ENCODE measurements at regions not wholly inside any gene's neighbourhood (a gene's known extent, or its start where the extent isn't known, plus 50 kb on each side); places are given as distances from the start of the nearest gene placed in this dataset.
"Not testable (repeated sequence)": the region's sequence is repeated elsewhere in the genome, so short reads cannot be mapped to it uniquely, and the experiment has no call there.

DNA sequence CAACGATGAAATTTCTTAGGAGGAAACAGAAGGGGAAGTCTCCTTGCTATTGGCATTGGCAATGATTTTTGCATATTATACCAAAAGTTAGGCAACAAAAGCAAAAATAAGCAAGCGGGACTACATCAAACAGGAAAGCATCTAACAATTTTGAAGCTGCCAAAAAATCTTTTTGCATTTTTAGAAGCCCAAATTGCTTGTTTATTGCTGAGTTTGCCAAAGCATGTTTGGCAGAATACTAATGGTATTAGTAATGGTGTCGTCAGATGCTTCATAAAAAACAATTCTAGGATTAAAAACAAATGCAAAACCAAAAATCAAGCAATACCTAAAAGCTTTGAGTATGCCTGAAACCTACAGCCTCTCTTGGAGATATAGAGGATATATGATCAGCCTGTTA, 80.0 kb downstream of the GALR1 start:
- DNase-seq (ENCODE audit: low read depth) = no peak

DNA sequence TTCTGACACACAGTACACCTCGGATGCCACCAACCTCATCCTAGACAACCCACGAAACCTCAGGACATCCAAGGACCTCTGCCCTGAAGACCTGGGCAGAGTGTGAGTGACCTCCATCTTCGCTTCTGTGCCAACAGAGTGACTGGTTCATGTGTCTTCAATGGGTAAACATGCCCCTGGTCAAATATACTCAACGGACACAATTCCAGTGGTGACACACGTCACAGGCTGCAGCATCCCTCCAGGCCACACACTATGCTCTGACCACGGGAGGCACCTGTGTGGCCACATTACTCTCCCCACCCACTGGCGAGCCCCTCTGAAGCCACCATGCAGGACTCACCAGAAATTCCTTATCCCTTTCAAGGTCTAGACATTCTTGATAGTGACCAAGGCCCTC, 85.2 kb downstream of the GALR1 start:
- no peak for DNase-seq (ENCODE audit: low read depth)

DNA sequence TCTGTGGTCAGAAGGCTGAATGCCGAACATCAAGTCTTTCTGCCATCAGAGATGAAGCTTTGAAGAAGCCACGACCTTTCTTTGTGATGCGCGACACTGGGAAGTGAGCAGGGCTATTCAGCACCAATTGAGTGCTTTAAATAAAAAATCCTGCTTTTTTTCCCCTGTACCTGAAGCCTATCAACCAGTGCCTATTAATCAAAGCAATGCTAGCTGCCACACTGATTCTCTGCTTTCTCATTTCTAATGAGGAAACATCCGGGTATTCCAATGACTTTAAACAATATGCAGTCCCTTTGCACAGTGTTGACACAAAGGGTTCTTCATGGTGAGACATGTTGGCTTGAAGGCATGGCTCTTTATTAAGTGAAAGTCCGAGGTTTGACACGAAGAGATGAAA, 88.0 kb downstream of the GALR1 start:
- no peak for DNase-seq (ENCODE audit: low read depth)

DNA sequence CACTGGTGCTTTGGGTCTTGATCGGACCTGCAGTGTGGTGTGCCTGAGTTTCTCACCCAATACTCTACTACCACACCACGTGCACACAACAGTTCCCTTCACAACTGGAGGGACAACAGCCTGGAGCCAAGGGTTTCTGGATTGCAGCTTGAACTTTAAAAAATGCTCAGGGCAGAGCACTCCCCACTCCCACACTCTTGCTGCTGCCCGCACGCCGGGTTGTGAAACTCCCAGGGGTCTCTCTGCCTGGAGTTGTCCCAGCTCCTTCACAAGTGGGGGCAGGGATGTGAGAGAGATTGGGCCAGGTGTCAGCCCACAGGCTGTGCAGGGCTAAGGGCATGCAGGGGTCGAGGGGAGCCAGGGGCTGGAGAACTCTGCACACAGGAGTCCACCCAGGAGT, 89.4 kb downstream of the GALR1 start:
- DNase-seq (ENCODE audit: low read depth) = no peak

DNA sequence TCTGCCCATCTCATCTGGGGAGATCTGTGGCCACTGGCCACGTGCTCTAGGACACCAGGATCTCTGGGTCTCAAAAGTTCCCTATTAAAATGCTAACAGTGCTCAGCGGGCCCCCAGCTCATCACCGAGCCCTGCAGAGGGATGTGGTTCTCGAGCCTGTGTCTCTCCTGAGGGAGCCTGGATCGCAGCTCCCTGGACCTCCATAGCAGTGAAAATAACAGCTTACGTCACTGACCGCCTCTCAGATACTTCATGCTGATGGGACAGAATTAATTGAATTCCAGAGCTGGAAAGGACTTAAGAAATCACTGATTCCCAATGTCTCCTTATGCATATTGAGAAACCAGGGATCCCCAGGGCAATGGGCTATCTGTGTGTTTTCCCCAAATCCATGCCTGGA, 90.0 kb downstream of the GALR1 start:
- no peak for DNase-seq (ENCODE audit: low read depth)

DNA sequence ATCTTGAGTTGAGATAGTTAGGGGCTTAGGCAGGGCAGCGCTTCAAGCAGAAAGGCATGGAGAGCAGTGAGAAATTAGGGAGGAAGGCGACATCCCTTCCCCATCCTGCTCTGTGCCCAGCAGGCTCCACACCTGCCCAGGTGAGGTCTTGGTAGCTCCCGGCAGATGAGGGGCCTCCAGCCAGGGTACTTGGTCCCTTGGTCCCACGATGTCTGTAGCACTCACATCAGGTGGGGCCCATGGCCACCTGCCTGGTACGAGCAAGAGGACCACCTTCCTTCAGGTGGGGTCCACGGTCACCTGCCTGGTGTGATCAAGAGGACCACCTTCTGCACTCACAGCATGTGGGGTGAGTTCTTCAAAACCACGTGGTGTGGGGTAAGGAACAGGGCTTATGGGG, 91.2 kb downstream of the GALR1 start:
- no peak for DNase-seq (ENCODE audit: low read depth)

DNA sequence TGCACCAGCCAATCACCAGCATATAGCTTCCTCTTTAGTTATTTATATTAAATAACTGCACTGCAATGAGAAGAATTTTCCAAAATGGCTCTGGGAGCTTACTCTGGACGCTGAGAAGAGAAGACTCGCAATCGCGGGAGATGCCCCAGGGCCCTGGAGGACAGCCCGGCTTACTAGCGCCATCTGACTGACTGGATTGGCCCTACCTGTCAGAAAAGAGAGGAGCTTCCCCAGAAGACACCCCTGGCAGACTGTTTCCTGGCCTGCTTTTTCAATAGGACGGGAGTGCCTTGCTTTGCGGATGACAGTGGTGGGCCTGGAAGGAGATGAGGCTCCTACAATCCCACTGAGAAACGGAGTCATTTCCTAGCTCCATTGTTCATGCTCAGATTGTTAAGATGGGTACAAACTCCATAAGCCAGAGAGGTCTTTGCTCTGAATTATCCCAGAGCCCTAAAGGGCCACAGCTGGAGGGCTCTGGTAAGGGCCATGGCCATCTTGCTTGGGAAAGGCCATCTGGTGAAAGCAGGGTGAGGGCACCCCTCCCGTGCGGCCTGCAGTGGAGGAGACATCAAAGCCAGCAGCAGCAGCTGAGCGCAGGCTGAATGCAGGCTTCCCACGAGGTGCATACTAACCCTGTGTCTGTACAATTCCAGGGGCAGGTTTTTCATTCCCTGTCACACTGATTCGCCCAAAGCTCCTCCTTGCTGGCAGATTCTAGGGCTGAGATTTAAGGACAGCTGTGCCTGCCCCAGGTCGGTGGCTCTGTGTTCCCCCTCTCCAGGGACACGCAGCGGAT, 92.1 kb downstream of the GALR1 start:
- no peak for DNase-seq (ENCODE audit: low read depth)

DNA sequence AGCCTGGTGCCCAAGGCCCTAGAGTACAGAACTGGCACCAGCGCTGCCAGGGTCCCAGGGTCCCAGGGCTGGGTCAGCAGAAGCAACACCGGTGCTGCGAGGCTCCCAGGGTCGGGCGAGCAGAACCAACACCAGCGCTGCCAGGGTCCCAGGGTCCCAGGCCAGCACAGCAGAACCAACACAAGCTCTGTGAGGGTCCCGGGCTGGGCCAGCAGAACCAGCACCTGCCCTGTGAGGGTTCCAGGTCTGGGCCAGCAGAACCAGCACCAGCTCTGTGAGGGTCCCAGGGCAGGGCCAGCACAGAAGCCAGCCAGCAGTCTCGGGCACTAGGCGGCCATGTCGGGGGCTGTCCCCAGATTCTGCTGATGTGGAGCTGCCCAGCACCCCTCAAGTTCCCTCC, 93.1 kb downstream of the GALR1 start:
- no peak for DNase-seq (ENCODE audit: low read depth)

DNA sequence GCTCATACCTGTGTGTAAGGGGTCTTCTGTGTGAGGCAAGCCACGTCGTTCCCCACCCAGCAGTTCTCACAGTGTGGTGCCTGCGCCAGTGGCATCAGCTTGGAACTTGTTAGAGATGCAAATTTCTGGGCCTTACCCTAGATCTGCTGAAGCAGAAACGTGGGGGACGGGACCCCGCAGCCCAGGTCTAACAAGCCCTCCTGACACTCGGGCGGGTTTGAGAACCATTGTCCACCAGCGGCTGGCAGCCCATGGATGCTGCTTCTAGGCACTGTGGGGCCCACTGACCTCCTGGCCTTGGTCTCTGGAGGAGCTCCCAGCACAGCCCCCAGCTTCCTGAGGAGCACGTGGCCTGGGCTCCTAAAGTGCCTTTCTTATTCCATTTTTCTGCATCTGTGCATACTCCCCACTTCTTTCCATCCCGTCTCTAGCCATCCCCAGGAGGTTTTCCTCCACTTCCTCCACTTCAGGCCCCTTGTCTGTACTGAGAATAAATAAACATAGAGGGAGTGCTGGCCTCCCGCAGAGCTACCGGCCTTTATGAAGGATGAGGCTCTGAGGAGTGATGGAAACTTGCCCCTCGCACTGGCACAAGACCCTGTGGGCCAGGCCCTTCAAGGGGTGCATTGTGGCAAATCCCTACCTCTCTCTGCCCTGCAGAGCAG, 94.3 kb downstream of the GALR1 start:
- no peak for DNase-seq (ENCODE audit: low read depth)

DNA sequence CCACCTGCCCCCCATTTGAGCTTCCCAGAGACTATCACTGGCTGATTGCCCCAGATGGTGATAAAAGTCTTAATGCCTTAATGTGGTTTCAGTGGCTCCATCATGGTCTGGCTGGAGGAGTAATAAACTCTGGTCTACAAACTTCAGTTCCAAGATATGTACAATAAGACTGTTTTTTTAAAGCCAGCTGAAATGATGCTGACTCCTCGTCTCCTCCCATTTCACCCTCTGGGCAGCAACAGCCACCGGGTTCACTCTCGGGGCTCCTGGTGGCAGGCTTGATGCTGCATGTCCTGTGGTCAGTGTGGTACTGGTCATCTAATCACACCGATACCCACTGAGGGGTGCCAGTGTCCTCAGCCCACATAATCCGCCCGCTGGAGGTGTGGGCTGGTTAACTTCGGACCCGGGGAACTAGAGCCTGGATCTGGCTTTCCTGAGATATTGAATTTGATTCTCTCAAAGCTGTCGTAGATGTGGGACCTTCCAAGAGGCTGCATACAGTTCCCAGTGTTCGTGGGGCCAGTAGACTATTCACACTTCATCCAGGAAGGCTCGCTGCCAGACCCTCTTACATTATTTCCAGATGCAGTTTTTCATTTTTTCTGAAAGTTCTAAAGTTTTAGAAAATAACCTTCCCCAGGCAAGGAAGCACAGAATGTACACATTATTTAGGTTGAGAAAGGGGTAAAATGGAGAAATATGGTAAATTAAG, 95.3 kb downstream of the GALR1 start:
- DNase-seq (ENCODE audit: low read depth) = no peak

DNA sequence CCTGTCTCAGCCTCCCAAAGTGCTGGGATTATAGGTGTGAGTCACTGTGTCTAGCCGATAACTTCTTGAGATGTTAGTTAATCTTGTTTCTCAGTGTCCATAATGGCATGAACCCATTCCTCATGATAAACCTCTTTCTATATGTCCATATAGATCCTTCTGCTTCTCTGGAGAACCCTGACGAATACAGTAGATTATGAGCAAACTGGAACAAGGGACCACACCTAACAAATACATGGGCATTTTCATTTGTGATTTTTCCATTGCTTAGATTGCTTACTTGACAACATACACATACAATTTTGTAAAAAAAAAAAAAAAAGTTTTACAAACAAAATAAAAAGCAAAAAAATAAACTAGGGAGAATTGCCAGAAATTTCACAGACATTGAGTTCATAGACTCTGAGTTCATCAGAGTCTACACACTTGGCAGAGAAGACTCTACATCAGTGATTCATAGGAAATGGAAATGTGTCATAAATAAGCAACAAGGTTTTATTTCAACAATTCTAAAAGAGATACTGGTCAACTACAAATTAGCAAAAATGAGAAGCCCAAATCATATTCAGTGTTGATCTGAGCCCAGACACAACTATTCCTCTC, 96.7 kb downstream of the GALR1 start:
- peak; percentile 18 for DNase-seq (ENCODE audit: low read depth)

DNA sequence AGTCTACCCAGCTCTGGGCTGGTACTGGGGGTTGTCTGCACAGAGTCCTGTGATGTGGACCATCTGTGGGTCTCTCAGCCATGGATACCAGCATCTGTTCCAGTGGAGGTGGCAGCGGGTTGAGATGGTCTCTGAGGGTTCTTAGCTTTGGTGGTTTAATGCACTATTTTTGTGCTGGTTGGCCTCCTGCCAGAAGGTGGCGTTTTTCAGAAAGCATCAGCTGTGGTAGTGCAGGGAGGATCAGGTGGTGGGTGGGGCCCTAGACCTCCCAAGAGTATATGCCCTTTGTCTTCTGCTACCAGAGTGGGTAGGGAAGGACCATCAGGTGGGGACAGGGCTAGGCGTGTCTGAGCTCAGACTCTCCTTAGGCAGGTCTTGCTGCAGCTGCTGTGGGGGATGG, 103.7 kb downstream of the GALR1 start:
- not testable (repeated sequence) for DNase-seq (ENCODE audit: low read depth)

DNA sequence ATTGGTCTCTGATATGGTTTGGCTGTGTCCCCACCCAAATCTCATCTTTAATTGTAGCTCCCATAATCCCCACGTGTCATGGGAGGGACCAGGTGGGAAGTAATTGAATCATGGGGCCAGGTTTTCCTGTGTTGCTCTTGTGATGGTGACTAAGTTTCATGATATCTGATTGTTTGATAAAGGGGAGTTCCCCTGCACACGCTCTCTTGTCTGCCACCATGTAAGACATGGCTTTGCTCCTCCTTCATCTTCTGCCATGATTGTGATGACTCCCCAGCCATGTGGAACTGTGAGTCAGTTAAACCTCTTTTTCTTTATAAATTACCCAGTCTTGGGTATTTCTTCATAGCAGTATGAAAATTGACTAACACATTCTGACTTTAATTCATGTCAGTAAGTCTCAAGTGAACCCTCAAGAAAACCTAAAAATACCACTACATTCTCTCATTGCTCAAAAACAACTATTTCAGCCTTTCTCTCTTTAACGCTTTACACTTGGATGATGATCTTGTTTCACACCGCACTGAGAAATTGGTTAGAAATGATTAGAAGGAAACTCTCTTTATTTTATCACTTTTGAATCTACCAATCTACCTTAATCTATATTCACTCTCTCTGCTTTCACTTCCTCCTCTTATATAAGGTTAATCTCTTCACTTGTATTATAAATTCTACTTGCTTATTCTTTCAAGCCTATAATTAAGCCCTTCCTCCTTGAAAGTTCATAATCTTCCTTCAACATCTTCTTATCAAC, 110.1 kb downstream of the GALR1 start:
- DNase-seq (ENCODE audit: low read depth) = no peak

DNA sequence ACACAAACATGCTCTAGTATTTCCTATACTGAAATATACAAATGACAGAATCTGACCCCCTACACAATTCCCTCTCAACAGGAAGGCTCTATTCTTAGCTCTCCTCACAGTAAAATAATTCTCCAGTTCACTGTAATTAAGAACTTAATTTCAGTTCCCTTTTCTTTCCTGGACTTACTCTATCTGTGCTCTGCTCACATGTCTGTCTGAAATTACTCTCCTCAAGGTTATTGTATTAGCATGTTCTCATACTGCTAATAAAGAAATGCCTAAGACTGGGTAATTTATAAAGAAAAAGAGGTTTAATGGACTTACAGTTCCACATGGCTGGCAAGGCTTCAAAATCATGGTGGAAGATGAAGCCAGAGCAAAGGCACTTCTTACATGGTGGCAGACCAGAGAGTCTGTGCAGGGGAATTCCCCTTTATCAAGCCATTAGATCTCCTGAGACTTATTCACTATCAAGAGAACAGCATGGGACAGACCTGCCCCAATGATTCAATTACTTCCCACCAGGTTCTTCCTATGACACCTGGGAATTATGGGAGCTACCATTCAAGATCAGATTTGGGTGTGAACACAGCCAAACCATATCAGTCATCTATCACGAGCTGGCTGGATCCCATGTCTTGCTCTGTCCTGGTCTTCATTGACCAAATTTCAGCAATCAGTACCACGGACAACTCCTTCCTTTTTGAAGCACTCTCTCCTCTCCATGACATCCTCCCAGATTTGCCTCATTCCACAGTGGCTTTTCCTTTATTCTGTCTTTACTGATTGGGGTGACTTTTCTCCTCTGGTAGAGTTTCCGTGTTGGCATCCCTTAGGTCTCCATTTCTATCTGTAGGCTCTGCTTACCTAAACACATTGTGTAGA, 110.9 kb downstream of the GALR1 start:
- DNase-seq (ENCODE audit: low read depth) = no peak

DNA sequence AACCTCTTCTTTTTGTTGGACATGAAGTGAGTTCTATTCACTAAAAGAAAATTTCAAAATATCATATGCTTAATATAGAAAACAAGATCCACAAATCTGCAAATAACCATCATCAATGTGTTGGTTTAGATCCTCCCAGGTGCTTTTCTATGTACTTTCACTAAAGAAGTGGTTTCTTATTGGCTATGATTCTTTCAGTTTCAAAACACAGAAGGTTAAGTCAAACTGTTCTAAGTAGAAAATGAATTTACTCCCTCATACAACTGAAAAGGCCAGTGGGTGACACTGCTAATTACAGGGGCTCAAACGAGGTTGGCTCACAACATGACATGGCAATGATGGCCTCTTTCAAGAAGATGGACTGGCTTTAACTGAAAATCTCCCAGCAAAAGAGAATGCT, 111.7 kb downstream of the GALR1 start:
- DNase-seq (ENCODE audit: low read depth) = no peak

DNA sequence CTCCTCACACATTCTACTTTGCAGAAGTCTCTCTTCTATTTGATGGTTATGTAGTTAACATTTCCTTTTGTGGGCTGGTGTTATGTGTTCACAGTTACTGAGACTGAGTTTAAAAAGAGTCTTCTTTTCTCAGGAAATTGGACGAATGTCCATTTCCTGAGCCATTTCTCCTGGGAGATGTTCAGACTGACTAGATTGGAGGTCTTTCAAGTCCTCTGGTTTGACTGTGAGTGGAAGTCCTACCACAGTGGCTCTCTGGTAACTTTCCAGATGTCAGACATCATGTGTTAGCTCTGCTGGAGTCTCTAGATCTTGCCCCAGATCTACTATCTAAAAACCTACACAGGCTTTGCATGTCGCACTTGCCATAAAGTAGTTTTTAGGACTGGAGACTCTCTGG, 116.0 kb downstream of the GALR1 start:
- no peak for DNase-seq (ENCODE audit: low read depth)

DNA sequence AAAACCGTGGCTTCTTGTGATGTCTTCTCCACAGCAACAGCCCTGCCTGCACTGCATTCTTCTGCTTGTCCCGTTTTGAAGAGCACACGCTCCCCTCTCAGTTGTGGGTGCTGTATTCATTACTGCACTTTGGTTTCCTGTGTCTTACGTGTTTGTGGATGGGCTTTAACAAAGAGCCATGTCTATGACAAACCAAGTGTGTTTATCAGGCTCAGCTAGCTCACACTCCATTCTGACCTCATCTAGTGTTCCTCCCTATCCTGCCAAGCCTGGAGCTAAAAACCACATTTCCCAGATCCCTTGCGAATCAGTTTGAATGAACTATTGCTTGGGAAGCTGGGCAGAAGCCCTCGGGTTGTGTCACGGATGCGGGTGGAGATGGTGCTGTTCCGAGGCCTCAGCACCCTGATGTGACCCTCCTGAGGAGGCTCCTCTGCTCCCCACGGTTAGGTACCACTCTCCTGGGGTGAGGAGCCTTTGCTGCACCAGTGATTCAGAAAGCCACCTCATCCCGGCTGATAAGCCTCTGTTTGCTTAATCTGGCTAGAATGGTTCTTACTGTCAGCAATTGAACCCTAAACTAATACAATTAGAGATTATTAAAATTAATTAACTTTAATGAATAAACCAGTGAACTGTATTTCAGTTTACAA, 116.5 kb downstream of the GALR1 start:
- no peak for DNase-seq (ENCODE audit: low read depth)

DNA sequence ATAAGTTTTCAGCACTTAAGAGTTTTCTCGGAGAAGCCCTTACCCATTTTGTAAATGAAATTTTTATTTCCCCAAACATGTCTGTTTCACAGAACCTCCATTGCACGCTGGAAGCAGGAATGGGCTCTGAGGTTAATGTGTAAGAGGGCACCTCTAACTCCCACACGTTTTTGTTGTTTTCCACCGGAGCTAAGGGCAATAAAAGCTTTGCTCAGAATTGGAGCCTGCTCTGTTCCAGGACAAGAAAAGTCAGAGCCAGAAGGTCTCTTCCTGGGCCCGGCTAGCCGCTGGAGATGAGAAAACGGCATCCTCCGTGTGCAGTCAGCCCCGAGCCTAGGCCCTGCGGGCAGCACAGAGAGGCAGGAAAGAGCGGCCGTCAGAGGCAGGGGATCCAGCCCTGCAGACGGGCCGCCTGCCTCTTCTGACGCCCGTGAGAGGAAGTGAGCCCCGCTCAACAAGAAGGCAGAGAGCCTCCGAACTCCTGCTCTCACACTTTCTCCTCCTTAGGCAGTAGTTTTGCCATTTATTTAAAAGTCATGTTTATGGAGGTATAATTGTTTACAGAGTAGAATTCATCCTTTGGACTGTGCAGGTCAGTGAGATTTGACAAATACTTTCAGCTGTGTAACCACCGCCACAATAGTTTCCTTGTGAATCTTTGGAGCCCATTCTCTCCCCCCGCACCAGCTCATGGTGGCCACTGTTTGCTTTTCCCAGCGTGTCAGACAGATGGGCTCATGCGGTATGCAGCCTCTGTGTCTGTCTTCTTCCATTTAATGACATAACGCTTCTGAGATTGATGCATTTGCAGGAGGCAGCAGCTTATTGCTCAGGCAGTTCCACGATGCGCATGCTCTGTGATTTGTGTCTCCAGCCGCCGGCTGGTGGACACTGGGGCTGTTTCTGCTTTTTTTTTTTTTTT, 117.3 kb downstream of the GALR1 start:
- peak; percentile 35 for DNase-seq (ENCODE audit: low read depth)

DNA sequence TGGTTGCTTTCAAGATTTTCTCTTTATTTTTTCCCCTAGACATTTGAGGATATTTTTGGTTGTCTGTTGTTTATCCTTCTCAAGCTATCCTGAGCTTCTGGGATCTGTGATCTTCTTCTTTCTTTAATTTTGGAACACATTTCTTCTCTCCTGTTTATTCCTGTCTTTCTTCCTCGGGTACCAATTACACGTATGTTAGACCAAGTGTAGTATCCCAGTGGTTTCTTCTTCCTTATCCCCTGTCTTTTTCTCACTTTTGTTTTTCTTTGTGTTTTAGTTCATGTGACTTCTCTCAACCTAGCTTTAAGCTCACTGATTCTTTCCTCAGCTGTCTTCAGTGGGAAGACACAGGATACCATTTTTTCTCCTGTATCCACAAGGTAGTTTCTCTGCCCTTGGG, 120.0 kb downstream of the GALR1 start:
- DNase-seq (ENCODE audit: low read depth) = no peak

All from HT1080 (cell line).